H1 (cell line): ENCODE measurements at regions not wholly inside any gene's neighbourhood (a gene's known extent, or its start where the extent isn't known, plus 50 kb on each side); places are given as distances from the start of the nearest gene placed in this dataset.

ENCODE experiments used
- CTCF ChIA-PET: fragments of 300-600 bp; sonication (Branson Sonifier 250); formaldehyde crosslinking; loops from one replicate; lab custom pipeline; 2021; ENCODE audit not compliant: partially characterized antibody; lab: Charles Lee
- POLR2A ChIA-PET: fragments of 300-600 bp; sonication (Branson Sonifier 250); formaldehyde crosslinking; loops from one replicate; lab custom pipeline; 2021; ENCODE audit warnings: inconsistent platforms; ENCODE audit not compliant: partially characterized antibody; lab: Charles Lee
- DNase-seq, 2 experiments: peaks; one replicate each; pipeline versions ENCODE4 v3.0.0 to v3.0.0-alpha.2; 2010 to 2022; ENCODE audit warnings: low spot score in 2 of 2, low read depth in 1 of 2, mixed read lengths in 1 of 2
- FAIRE-seq: peaks from 2 replicates; lab custom pipeline; 2011; peaks lifted over from hg19 to GRCh38; lab: Jason Lieb, UNC
- H2AFZ ChIP-seq: 2 replicates; pipeline ENCODE4 v1.8.1; 2012; ENCODE audit warnings: low read length, inconsistent platforms
- H2AK5ac ChIP-seq: 2 replicates; pipeline ENCODE4 v1.6.1; 2013; ENCODE audit warnings: low read depth, low read length
- H2BK120ac ChIP-seq: replicated peaks from 2 replicates; pipeline ENCODE3; 2013; ENCODE audit warnings: low read depth, low read length, inconsistent platforms
- H2BK12ac ChIP-seq: 2 replicates; pipeline ENCODE4 v1.6.1; 2013; ENCODE audit warnings: low read depth, low read length
- H2BK15ac ChIP-seq: 2 replicates; pipeline ENCODE4 v1.6.1; 2013; ENCODE audit warnings: low read length
- H2BK20ac ChIP-seq: 2 replicates; pipeline ENCODE4 v1.6.1; 2013; ENCODE audit warnings: low read length
- H2BK5ac ChIP-seq: 2 replicates; pipeline ENCODE4 v1.6.1; 2013; ENCODE audit warnings: low read depth, low read length
- H3K14ac ChIP-seq: 2 replicates; pipeline ENCODE4 v1.6.1; 2013; ENCODE audit warnings: inconsistent platforms; ENCODE audit not compliant: insufficient read length
- H3K18ac ChIP-seq: 2 replicates; pipeline ENCODE4 v1.6.1; 2013; ENCODE audit warnings: low read length; ENCODE audit errors: extremely low read depth
- H3K23ac ChIP-seq: 2 replicates; pipeline ENCODE4 v1.6.1; 2013; ENCODE audit warnings: inconsistent platforms; ENCODE audit not compliant: insufficient read length
- H3K23me2 ChIP-seq: 2 replicates; pipeline ENCODE4 v1.6.1; 2013; ENCODE audit warnings: low read depth, low read length
- H3K27ac ChIP-seq: 2 replicates; pipeline ENCODE4 v1.6.1; 2011; ENCODE audit warnings: low read depth, low read length, inconsistent platforms
- H3K27me3 ChIP-seq, 4 experiments: replicated peaks in 1 of 4; 1 replicate in 1 of 4; 2 replicates in 3 of 4; pipeline versions ENCODE4 v1.6.1 to v1.8.1; 2011 to 2013; ENCODE audit warnings: low read length in 3 of 4, mild to moderate bottlenecking in 3 of 4, inconsistent platforms in 2 of 4, mixed read lengths in 2 of 4, moderate library complexity in 1 of 4; ENCODE audit not compliant: control insufficient read depth in 3 of 4, insufficient read depth in 3 of 4; ENCODE audit errors: extremely low read depth in 1 of 4
- H3K36me3 ChIP-seq, 4 experiments: 2 replicates each; pipeline versions ENCODE4 v1.6.1 to v1.8.1; 2011 to 2013; ENCODE audit warnings: mild to moderate bottlenecking in 4 of 4, low read length in 3 of 4, moderate library complexity in 2 of 4, control low read depth in 1 of 4, inconsistent platforms in 1 of 4; ENCODE audit not compliant: insufficient read depth in 4 of 4, control insufficient read depth in 2 of 4
- H3K4ac ChIP-seq: replicated peaks from 2 replicates; pipeline ENCODE3; 2013; ENCODE audit warnings: low read length, low read depth, mixed read lengths, inconsistent platforms; ENCODE audit not compliant: insufficient read length
- H3K4me1 ChIP-seq, 4 experiments: replicated peaks in 1 of 4; 1 replicate in 1 of 4; 2 replicates in 3 of 4; pipeline versions ENCODE4 v1.6.1 to v1.8.1; 2011 to 2013; ENCODE audit warnings: low read length in 3 of 4, inconsistent platforms in 2 of 4, mixed read lengths in 1 of 4; ENCODE audit not compliant: insufficient read depth in 4 of 4, control insufficient read depth in 3 of 4
- H3K4me2 ChIP-seq, 2 experiments: 2 replicates each; pipeline versions ENCODE4 v1.6.1 to v1.8.1; 2011 to 2013; ENCODE audit warnings: low read depth in 2 of 2, low read length in 2 of 2, control low read depth in 1 of 2, inconsistent platforms in 1 of 2, mild to moderate bottlenecking in 1 of 2; ENCODE audit not compliant: insufficient read depth in 1 of 2
- H3K4me3 ChIP-seq, 4 experiments: fragments of 200-600, 300-600 bp in 1 of 4; sonication (generic), shearing (Covaris generic), sonication (Bioruptor Twin) in 1 of 4; 2 replicates each; pipeline versions ENCODE4 v1.5.1 to v1.8.1; 2011 to 2016; ENCODE audit warnings: low read length in 4 of 4, low read depth in 3 of 4, control low read depth in 2 of 4, inconsistent platforms in 2 of 4, mild to moderate bottlenecking in 2 of 4, mixed read lengths in 1 of 4, moderate library complexity in 1 of 4; ENCODE audit not compliant: insufficient read depth in 2 of 4; ENCODE audit errors: extremely low read depth in 1 of 4
- H3K56ac ChIP-seq: replicated peaks from 2 replicates; pipeline ENCODE3; 2013; ENCODE audit warnings: low read depth, mild to moderate bottlenecking, mixed read lengths, low read length, inconsistent platforms; ENCODE audit not compliant: insufficient read length
- H3K79me1 ChIP-seq: 2 replicates; pipeline ENCODE4 v1.6.1; 2013; ENCODE audit warnings: low read depth, low read length, control low read depth
- H3K79me2 ChIP-seq, 2 experiments: 2 replicates each; pipeline versions ENCODE4 v1.6.1 to v1.8.1; 2012 to 2013; ENCODE audit warnings: low read length in 2 of 2, mild to moderate bottlenecking in 2 of 2, inconsistent platforms in 1 of 2; ENCODE audit not compliant: insufficient read depth in 2 of 2, control insufficient read depth in 1 of 2
- H3K9ac ChIP-seq, 4 experiments: replicated peaks in 1 of 4; 1 replicate in 1 of 4; 2 replicates in 3 of 4; pipeline versions ENCODE4 v1.6.1 to v1.8.1; 2011 to 2013; ENCODE audit warnings: low read depth in 3 of 4, low read length in 3 of 4, control low read depth in 2 of 4, mild to moderate bottlenecking in 2 of 4, moderate library complexity in 2 of 4, inconsistent platforms in 1 of 4; ENCODE audit errors: extremely low read depth in 1 of 4
- H3K9me3 ChIP-seq, 2 experiments: 2 replicates each; pipeline versions ENCODE4 v1.6.1 to v1.8.1; 2012 to 2013; ENCODE audit warnings: mild to moderate bottlenecking in 2 of 2, moderate library complexity in 2 of 2, control low read depth in 1 of 2, inconsistent platforms in 1 of 2, low read depth in 1 of 2, low read length in 1 of 2, mixed read lengths in 1 of 2; ENCODE audit not compliant: insufficient read depth in 2 of 2
- H4K20me1 ChIP-seq, 2 experiments: replicated peaks in 1 of 2; 2 replicates each; pipeline versions ENCODE3 to v1.8.1; 2011 to 2013; ENCODE audit warnings: inconsistent platforms in 2 of 2, low read length in 2 of 2, mild to moderate bottlenecking in 1 of 2; ENCODE audit not compliant: insufficient read depth in 2 of 2, control insufficient read depth in 1 of 2
- H4K5ac ChIP-seq: 2 replicates; pipeline ENCODE4 v1.6.1; 2013; ENCODE audit warnings: low read length, low read depth, mixed read lengths, inconsistent platforms; ENCODE audit not compliant: insufficient read length
- H4K8ac ChIP-seq: 2 replicates; pipeline ENCODE4 v1.8.0; 2013; ENCODE audit warnings: mild to moderate bottlenecking, moderate library complexity, low read length, inconsistent platforms; ENCODE audit not compliant: insufficient read depth; ENCODE audit errors: extremely low read depth
- H4K91ac ChIP-seq: replicated peaks from 2 replicates; pipeline ENCODE3; 2013; ENCODE audit warnings: low read length, mixed read lengths, inconsistent platforms; ENCODE audit not compliant: insufficient read length
- BACH1 ChIP-seq: IDR thresholded peaks from 2 replicates; pipeline ENCODE4 v1.6.1; 2012; ENCODE audit warnings: low read length, improper control_type of control experiment
- EGR1 ChIP-seq: IDR thresholded peaks from 2 replicates; pipeline ENCODE4 v1.6.1; 2011; ENCODE audit warnings: low read depth, low read length, borderline replicate concordance
- EP300 ChIP-seq, 2 experiments: IDR thresholded peaks; 1 replicate in 1 of 2; 2 replicates in 1 of 2; pipeline ENCODE4 v1.6.1; 2011 to 2012; ENCODE audit warnings: low read depth in 2 of 2, low read length in 2 of 2, mild to moderate bottlenecking in 2 of 2, borderline replicate concordance in 1 of 2, inconsistent platforms in 1 of 2, moderate library complexity in 1 of 2
- GABPA ChIP-seq: IDR thresholded peaks from 2 replicates; pipeline ENCODE4 v1.6.1; 2011; ENCODE audit warnings: mild to moderate bottlenecking, low read length, moderate library complexity, borderline replicate concordance; ENCODE audit not compliant: insufficient read depth
- KDM4A ChIP-seq: IDR thresholded peaks from one replicate; pipeline ENCODE4 v1.7.1; 2012; ENCODE audit warnings: low read depth, mild to moderate bottlenecking, moderate library complexity, low read length, inconsistent platforms; ENCODE audit not compliant: severe bottlenecking
- KDM5A ChIP-seq: fragments of 200-600 bp; IDR thresholded peaks from 2 replicates; pipeline ENCODE4 v1.7.1; 2012; ENCODE audit warnings: mild to moderate bottlenecking, low read length, inconsistent platforms, mixed read lengths
- MAFK ChIP-seq: IDR thresholded peaks from 2 replicates; pipeline ENCODE4 v1.6.1; 2012; ENCODE audit warnings: low read depth, mild to moderate bottlenecking, improper control_type of control experiment, low read length
- RXRA ChIP-seq: IDR thresholded peaks from 2 replicates; pipeline ENCODE4 v1.6.1; 2011; ENCODE audit warnings: low read depth, mild to moderate bottlenecking, low read length, moderate library complexity; ENCODE audit not compliant: insufficient read depth
- SIX5 ChIP-seq: IDR thresholded peaks from 2 replicates; pipeline ENCODE4 v1.6.1; 2011; ENCODE audit warnings: mild to moderate bottlenecking, low read depth, low read length
- TAF1 ChIP-seq: IDR thresholded peaks from 2 replicates; pipeline ENCODE4 v1.6.1; 2011; ENCODE audit warnings: mild to moderate bottlenecking, low read depth, low read length
- ZNF274 ChIP-seq: IDR thresholded peaks from 2 replicates; pipeline ENCODE4 v1.7.0; 2012; ENCODE audit warnings: low read length, borderline replicate concordance; ENCODE audit errors: extremely low read depth
- WGBS, 2 experiments: shearing (Covaris generic) in 1 of 2; methylation state at CpG; one replicate each; pipeline versions ENCODE4 v1.1.6 to v1.1.7; 2013 to 2015; ENCODE audit warnings: low lambda C conversion rate in 2 of 2, mixed read lengths in 2 of 2, inconsistent platforms in 1 of 2, low coverage in 1 of 2, missing lambda C conversion rate in 1 of 2; ENCODE audit not compliant: insufficient replicate concordance in 2 of 2, insufficient coverage in 1 of 2, insufficient read length in 1 of 2; ENCODE audit errors: extremely low coverage in 1 of 2, missing lambda C conversion rate in 1 of 2; 5-methylcytosine and 5-hydroxymethylcytosine counted together

DNA sequence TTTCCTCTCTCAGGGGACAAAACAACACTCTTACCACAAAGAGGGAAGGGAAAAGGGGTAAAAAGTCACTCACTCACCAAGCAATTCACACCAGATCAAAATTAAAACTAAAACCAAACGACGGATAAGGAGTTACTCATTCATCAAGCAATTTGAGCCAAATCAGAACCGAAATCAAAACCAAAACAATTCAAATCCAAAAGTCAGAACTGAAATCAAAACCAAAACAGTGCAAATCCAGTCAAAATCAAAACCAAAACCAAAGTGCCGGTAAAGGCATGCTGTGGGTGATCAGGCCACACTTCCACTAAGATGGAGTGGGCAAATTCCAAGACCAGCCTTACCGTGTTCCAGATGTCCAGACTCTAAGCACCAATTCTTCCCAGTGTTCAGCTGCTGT is 717.9 kb downstream of the AMY1C start:
- H2AFZ ChIP-seq = no peak overlapping the region
- H3K27ac ChIP-seq = no peak overlapping the region
- no peak overlapping the region for H2BK120ac ChIP-seq
- H3K4ac ChIP-seq = no peak overlapping the region
- H2BK15ac ChIP-seq = no peak overlapping the region
- H2BK5ac ChIP-seq = no peak overlapping the region
- DNase-seq = no peak
- peaks cover 0 to 8% of the 10 kb centered on the region in 2 experiments; a peak in 2 of 4 replicates for H3K9me3 ChIP-seq
- no peaks in the 10 kb centered on the region for H3K23me2 ChIP-seq
- H4K8ac ChIP-seq = no peak overlapping the region
- H3K56ac ChIP-seq = no peak overlapping the region
- H4K5ac ChIP-seq = no peak overlapping the region
- H3K4me1 ChIP-seq = no peaks in the 10 kb centered on the region
- no peak overlapping the region for H3K18ac ChIP-seq
- no peak overlapping the region for H3K23ac ChIP-seq
- H4K20me1 ChIP-seq = no peaks in the 10 kb centered on the region
- no peaks in the 10 kb centered on the region for H3K36me3 ChIP-seq
- POLR2A ChIA-PET = no interaction called here
- no peak for FAIRE-seq
- no peak overlapping the region for H4K91ac ChIP-seq
- H3K14ac ChIP-seq = no peak overlapping the region
- 95% methylated on average over 5 of the region's 5 CpGs; no CpG with 5 or more reads in 1 of the 2 experiments for WGBS, 2 experiments
- no peak overlapping the region for H2BK20ac ChIP-seq
- no peak overlapping the region for H2AK5ac ChIP-seq
- H3K27me3 ChIP-seq = no peaks in the 10 kb centered on the region
- H3K79me1 ChIP-seq = no peaks in the 10 kb centered on the region
- no peak overlapping the region for H3K4me2 ChIP-seq
- no peak overlapping the region for H3K9ac ChIP-seq
- H3K79me2 ChIP-seq = no peaks in the 10 kb centered on the region
- CTCF ChIA-PET = no interaction called here
- no peak overlapping the region for H2BK12ac ChIP-seq
- H3K4me3 ChIP-seq = no peak overlapping the region
- TF ChIP-seq BACH1 = no peak
- no peak for TF ChIP-seq ZNF274
- no peak for TF ChIP-seq EP300 (IDR thresholded peaks at IDR 0.05; ENCODE audit: borderline replicate concordance in 1 of 2, low read depth in 2 of 2, low read length in 2 of 2)
- no peak for TF ChIP-seq TAF1
- no peak for TF ChIP-seq EGR1
- TF ChIP-seq KDM4A = no peak
- no peak for TF ChIP-seq SIX5
- TF ChIP-seq KDM5A = no peak
- TF ChIP-seq RXRA = no peak
- TF ChIP-seq MAFK = no peak
- TF ChIP-seq GABPA = no peak
